Aorta (tissue), 5 donors: ENCODE measurements at regions not wholly inside any gene's neighbourhood (a gene's known extent, or its start where the extent isn't known, plus 50 kb on each side); places are given as distances from the start of the nearest gene placed in this dataset.

ENCODE experiments used
- ATAC-seq: fragments of 200-7000 bp; cut with Tn5 transposase; one replicate; pipeline ENCODE4 v1.9.1; 2022; ENCODE audit warnings: moderate library complexity; ENCODE audit not compliant: low FRiP score
- DNase-seq, 2 donors: peaks; one replicate each; pipeline ENCODE4 v3.0.0-alpha.2; 2020
- H3K27ac ChIP-seq, 2 donors: one replicate each; pipeline ENCODE4 v1.5.1; 2013; ENCODE audit warnings: low read length in 2 of 2, mild to moderate bottlenecking in 2 of 2, moderate library complexity in 2 of 2, control low read depth in 1 of 2, inconsistent platforms in 1 of 2, low read depth in 1 of 2
- H3K27me3 ChIP-seq, 2 donors: one replicate each; pipeline ENCODE4 v1.6.1; 2013; ENCODE audit warnings: control low read depth in 1 of 2, low read length in 1 of 2, mild to moderate bottlenecking in 1 of 2, moderate library complexity in 1 of 2; ENCODE audit not compliant: insufficient read depth in 2 of 2, control insufficient read depth in 1 of 2
- H3K36me3 ChIP-seq, 2 donors: one replicate each; pipeline ENCODE4 v1.6.1; 2013; ENCODE audit warnings: control low read depth in 1 of 2, low read length in 1 of 2, mild to moderate bottlenecking in 1 of 2; ENCODE audit not compliant: insufficient read depth in 2 of 2, control insufficient read depth in 1 of 2
- H3K4me1 ChIP-seq, 2 donors: one replicate each; pipeline ENCODE4 v1.6.1; 2013; ENCODE audit warnings: low read length in 2 of 2, control low read depth in 1 of 2, mild to moderate bottlenecking in 1 of 2, moderate library complexity in 1 of 2; ENCODE audit not compliant: insufficient read depth in 2 of 2, control insufficient read depth in 1 of 2
- H3K4me3 ChIP-seq, 2 donors: one replicate each; pipeline ENCODE4 v1.5.1; 2013; ENCODE audit warnings: low read length in 2 of 2, control low read depth in 1 of 2, mild to moderate bottlenecking in 1 of 2
- H3K9me3 ChIP-seq: one replicate; pipeline ENCODE4 v1.6.1; 2013; ENCODE audit warnings: mild to moderate bottlenecking, low read length; ENCODE audit not compliant: control insufficient read depth
- WGBS, 2 donors: extraction: QIAGEN DNeasy Blood & Tissue Kit; methylation state at CpG; one replicate each; pipeline ENCODE4 v1.1.7; 2013; 5-methylcytosine and 5-hydroxymethylcytosine counted together
- intact Hi-C, 2 donors: fragments of 100-400 bp; cut with DNase I; formaldehyde crosslinking; loops; one replicate each; pipeline versions ENCODE4 v1.14.2 to v1.15.0; 2022
- donor health status: healthy with polysubstance abuse.
- donor health status: Bipolar disorder and iron deficiency.
- donor health status: DM: no; HTN: no; CAD: no.
- donor health status: DM: no; HTN: no; CAD: no.
- donor health status: DM: yes; HTN: yes; CAD: no.

- H3K9me3 ChIP-seq: no peaks in the 10 kb centered on the region
- WGBS, 2 donors: 86 to 87% methylated on average over 22 of the region's 22 CpGs
- no peaks in the 10 kb centered on the region for H3K36me3 ChIP-seq
- peak in 1 of 2 donors; percentile 41 for DNase-seq
- intact Hi-C loops: no loop called here
- ATAC-seq: no peak
- H3K27me3 ChIP-seq: no peaks in the 10 kb centered on the region
- no peak overlapping the region for H3K27ac ChIP-seq
- no peak overlapping the region for H3K4me3 ChIP-seq
- H3K4me1 ChIP-seq: no peaks in the 10 kb centered on the region
Measured at GRCh38 chr22:49201046-49201970, 626.4 kb downstream of the BRD1 start.

DNA sequence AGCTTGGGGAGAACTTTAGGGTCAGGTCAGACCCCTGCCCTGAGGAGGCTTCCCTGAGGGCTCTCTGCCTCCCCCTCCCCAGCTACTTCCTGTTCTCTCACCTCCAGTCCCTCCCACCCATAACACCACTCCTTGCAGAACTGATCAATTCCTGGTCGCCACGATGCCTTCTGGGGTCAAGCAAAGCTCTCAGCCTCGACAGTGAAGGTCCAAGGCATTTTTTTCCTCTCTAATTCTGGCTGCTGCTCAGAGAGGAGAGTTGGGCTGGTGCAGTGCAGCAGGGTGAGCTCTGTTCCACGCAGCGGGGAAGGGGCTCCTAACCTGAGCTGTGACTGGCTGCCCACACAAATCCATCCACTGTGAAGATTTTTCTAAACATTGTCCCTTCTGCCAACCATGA lies 628.4 kb downstream of the BRD1 start:
- intact Hi-C loops: no loop called here
- no peak for ATAC-seq
- DNase-seq: no peak
- no peaks in the 10 kb centered on the region for H3K36me3 ChIP-seq
- 70 to 86% methylated on average over 5 of the region's 5 CpGs for WGBS, 2 donors
- H3K27me3 ChIP-seq: no peaks in the 10 kb centered on the region
- no peaks in the 10 kb centered on the region for H3K9me3 ChIP-seq
- no peak overlapping the region for H3K27ac ChIP-seq
- H3K4me1 ChIP-seq: no peaks in the 10 kb centered on the region
- no peak overlapping the region for H3K4me3 ChIP-seq

GRCh38 chr22:49198705-49199084 lies 629.0 kb downstream of the BRD1 start:
- peak in 1 of 2 donors; percentile 40 for DNase-seq
- WGBS, 2 donors: 83 to 90% methylated on average over 6 of the region's 6 CpGs
- Histone ChIP-seq H3K4me1 (no peaks in the 10 kb centered on the region), H3K36me3 (no peaks in the 10 kb centered on the region), H3K4me3 (no peak overlapping the region), H3K9me3 (no peaks in the 10 kb centered on the region), H3K27me3 (no peaks in the 10 kb centered on the region), H3K27ac (no peak overlapping the region)
- ATAC-seq: no peak
- intact Hi-C loops: no loop called here

DNA sequence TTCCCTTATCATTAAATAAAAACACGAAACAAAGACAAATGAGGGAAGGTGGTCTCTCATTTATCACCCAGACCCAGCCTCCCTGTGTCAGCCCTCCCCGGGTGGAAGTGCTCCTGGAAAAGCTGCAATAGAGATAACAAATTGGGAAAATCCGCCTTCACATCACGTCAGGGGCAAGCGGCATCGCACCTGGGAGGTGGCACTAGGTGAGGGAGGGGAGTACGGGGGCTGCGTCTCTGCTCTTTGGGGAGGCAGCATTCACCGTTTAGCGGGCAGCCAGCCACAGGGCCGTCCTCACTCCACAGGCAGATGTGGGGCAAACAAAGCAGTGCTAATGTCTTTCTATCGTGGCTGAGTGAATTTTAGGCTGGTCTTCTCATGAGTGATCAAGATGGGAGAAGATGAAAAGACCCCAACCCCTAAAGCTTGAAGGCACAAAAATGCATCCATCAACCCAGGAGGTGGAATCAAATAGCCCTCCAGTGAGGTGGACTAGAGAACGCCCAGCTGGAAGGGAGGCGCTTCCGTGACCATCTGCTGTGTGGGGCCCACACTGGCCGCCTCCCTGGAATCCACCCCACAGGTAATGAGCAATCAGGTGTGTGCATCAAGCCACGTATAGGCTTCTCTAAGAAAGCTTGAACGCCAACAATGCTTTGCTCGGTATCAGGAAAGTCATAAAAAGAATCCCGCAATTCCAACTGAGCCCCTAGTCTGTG lies 629.5 kb downstream of the BRD1 start:
- peak in 1 of 2 donors; percentile 40 for DNase-seq
- Histone ChIP-seq H3K36me3 (no peaks in the 10 kb centered on the region), H3K27ac (no peak overlapping the region), H3K4me1 (no peaks in the 10 kb centered on the region), H3K27me3 (no peaks in the 10 kb centered on the region), H3K4me3 (no peak overlapping the region), H3K9me3 (no peaks in the 10 kb centered on the region)
- intact Hi-C loops: no loop called here
- no peak for ATAC-seq
- 64 to 67% methylated on average over 20 of the region's 20 CpGs for WGBS, 2 donors

GRCh38 chr22:49197505-49197904 lies 630.2 kb downstream of the BRD1 start:
- H3K4me3 ChIP-seq: no peak overlapping the region
- peak in 1 of 2 donors; percentile 67 for DNase-seq
- 2 to 9% methylated on average over 16 of the region's 16 CpGs for WGBS, 2 donors
- H3K27ac ChIP-seq: no peak overlapping the region
- intact Hi-C loops: no loop called here
- ATAC-seq: no peak
- no peaks in the 10 kb centered on the region for H3K4me1 ChIP-seq
- no peaks in the 10 kb centered on the region for H3K27me3 ChIP-seq
- no peaks in the 10 kb centered on the region for H3K36me3 ChIP-seq
- no peaks in the 10 kb centered on the region for H3K9me3 ChIP-seq

- Histone ChIP-seq H3K4me3 (no peak overlapping the region), H3K27me3 (no peaks in the 10 kb centered on the region), H3K36me3 (no peaks in the 10 kb centered on the region), H3K9me3 (no peaks in the 10 kb centered on the region), H3K27ac (no peak overlapping the region), H3K4me1 (no peaks in the 10 kb centered on the region)
- DNase-seq (peak in 1 of 2 donors; percentile 51), ATAC-seq (no peak)
- WGBS, 2 donors: 93 to 98% methylated on average over 13 of the region's 13 CpGs
- intact Hi-C loops: no loop called here
Measured at GRCh38 chr22:49196046-49196511, 631.6 kb downstream of the BRD1 start.

DNA sequence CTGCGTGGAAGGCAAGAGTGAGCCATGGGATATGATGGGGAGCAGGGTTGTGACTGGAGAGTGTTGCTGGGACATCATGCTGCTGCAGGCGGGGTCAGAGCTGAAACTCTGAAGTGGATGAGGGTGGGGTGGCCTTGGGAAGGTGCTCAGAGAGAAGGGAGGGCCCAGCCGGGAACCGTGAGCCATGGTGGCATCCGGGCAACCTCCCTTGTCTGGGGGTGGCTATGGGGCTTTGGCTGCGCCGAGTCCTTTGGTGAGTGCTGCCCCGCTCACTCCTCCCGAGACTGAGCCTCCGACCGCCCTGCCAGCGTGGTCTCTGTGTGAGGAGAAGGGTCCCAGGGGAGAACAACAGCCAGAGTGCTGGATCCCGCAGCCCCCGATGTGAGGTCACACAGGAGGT lies 632.0 kb downstream of the BRD1 start:
- Histone ChIP-seq H3K9me3 (no peaks in the 10 kb centered on the region), H3K27ac (no peak overlapping the region), H3K4me1 (no peaks in the 10 kb centered on the region), H3K27me3 (no peaks in the 10 kb centered on the region), H3K4me3 (no peak overlapping the region), H3K36me3 (no peaks in the 10 kb centered on the region)
- 92% methylated on average over 14 of the region's 14 CpGs for WGBS, 2 donors
- intact Hi-C loops: no loop called here
- DNase-seq (peak in 1 of 2 donors; percentile 62), ATAC-seq (no peak)

- no peaks in the 10 kb centered on the region for H3K36me3 ChIP-seq
- DNase-seq: peak in 1 of 2 donors; percentile 55
- intact Hi-C loops: no loop called here
Measured at GRCh38 chr22:49193901-49194465, 633.7 kb downstream of the BRD1 start.

More at GRCh38 chr22:49193901-49194465, 633.7 kb downstream of the BRD1 start:
- WGBS, 2 donors: 91 to 92% methylated on average over 10 to 13 of the region's 13 CpGs
- Histone ChIP-seq H3K27ac (no peak overlapping the region), H3K4me3 (no peak overlapping the region), H3K4me1 (no peaks in the 10 kb centered on the region), H3K27me3 (no peaks in the 10 kb centered on the region), H3K9me3 (no peaks in the 10 kb centered on the region)
- ATAC-seq: no peak
